ENCODE measurements at regions not wholly inside any gene's neighbourhood (a gene's known extent, or its start where the extent isn't known, plus 50 kb on each side); places are given as distances from the start of the nearest gene placed in this dataset.
"Not testable (repeated sequence)": the region's sequence is repeated elsewhere in the genome, so short reads cannot be mapped to it uniquely, and the experiment has no call there.

DNA sequence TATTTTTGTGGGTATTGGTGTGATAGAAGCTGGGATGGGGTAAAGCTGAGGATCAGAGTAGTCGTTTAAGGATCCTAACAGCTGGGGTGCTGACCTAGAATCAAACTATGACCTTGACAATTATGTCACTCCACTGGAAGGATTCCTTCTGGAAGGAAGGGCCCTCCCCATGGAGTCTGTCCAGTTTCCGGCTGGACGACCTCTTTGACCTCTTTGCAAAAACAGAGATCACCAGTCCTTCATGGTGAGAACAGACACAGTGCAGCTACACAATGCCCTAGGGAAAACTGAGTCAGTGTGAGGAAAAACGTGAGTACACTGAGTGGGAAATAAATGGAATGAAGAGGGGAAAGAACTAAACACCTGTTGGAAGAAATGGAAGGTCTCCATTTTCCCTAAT lies 445.6 kb downstream of the MAT2B start:
- DNase-seq (ENCODE audit: low read depth): no peak
- H3K4me3 ChIP-seq (ENCODE audit: low read depth, low read length): no peak overlapping the region
- no peaks in the 10 kb centered on the region for H3K36me3 ChIP-seq (ENCODE audit: control insufficient read depth, insufficient read depth, low read length)
- no peaks in the 10 kb centered on the region for H3K27me3 ChIP-seq (ENCODE audit: control insufficient read depth, insufficient read depth, low read length)
- TF ChIP-seq, protein P1, sequence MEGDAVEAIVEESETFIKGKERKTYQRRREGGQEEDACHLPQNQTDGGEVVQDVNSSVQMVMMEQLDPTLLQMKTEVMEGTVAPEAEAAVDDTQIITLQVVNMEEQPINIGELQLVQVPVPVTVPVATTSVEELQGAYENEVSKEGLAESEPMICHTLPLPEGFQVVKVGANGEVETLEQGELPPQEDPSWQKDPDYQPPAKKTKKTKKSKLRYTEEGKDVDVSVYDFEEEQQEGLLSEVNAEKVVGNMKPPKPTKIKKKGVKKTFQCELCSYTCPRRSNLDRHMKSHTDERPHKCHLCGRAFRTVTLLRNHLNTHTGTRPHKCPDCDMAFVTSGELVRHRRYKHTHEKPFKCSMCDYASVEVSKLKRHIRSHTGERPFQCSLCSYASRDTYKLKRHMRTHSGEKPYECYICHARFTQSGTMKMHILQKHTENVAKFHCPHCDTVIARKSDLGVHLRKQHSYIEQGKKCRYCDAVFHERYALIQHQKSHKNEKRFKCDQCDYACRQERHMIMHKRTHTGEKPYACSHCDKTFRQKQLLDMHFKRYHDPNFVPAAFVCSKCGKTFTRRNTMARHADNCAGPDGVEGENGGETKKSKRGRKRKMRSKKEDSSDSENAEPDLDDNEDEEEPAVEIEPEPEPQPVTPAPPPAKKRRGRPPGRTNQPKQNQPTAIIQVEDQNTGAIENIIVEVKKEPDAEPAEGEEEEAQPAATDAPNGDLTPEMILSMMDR (IDR thresholded peaks at IDR 0.05; ENCODE audit: insufficient read depth, low read length, poor library complexity, severe bottlenecking): no peak

DNA sequence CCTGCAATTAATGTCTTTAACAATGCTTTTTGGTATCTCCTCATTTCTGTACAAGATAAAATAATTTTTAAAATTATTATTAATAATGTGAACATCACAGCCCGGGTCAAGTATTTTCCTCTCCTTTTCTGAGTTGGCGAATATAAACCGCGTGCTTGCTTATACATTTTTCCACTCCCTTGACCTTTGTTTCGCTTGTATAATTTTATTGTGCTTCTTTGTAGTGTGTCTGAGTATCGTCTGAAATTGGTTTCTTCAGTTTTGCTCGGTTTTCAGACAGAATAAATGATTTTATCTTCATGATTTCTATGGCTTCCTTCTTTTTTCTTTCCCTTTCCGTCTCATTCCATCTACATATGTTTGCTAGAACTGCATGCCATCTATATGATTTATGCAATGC lies 448.5 kb downstream of the MAT2B start:
- TF ChIP-seq, protein P1 (IDR thresholded peaks at IDR 0.05; ENCODE audit: insufficient read depth, low read length, poor library complexity, severe bottlenecking): no peak

DNA sequence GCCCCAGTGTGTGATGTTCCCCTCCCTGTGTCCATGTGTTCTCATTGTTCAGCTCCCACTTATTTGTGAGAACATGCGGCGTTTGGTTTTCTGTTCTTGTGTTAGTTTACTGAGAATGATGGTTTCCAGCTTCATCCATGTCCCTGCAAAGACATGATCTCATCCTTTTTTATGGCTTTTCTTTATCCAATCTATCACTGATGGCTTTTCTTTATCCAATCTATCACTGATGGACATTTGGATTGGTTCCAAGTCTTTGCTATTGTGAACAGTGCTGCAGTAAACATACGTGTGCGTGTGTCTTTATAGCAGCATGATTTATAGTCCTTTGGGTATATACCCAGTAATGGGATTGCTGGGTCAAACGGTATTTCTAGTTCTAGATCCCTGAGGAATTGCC lies 455.8 kb downstream of the MAT2B start:
- not testable (repeated sequence) for DNase-seq (ENCODE audit: low read depth); H3K36me3 ChIP-seq (ENCODE audit: control insufficient read depth, insufficient read depth, low read length); H3K27me3 ChIP-seq (ENCODE audit: control insufficient read depth, insufficient read depth, low read length); H3K4me3 ChIP-seq (ENCODE audit: low read depth, low read length)

More for the DNA sequence above, 448.5 kb downstream of the MAT2B start:
- no peak for DNase-seq (ENCODE audit: low read depth)
- Histone ChIP-seq H3K4me3 (ENCODE audit: low read depth, low read length) (no peak overlapping the region), H3K27me3 (ENCODE audit: control insufficient read depth, insufficient read depth, low read length) (no peaks in the 10 kb centered on the region), H3K36me3 (ENCODE audit: control insufficient read depth, insufficient read depth, low read length) (no peaks in the 10 kb centered on the region)

DNA sequence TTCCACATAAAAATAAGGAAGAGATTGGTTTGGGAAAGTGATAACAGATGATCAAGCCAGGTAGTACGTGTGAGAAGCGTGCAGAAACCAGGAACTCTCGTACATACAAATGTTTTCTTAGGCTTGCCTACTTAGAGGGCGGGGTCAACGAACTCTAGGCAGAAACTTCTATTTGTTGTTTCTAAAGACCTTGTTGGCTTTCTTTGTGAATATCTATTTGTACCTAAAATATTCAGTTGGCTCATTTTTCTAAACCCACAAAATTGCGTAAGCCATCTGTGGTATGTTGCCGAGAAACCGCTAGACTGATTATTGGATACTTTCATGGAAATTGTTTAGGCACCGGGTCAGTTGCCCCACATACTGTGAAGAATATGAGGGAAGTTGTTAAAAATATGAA lies 458.5 kb downstream of the MAT2B start:
- H3K36me3 ChIP-seq (ENCODE audit: control insufficient read depth, insufficient read depth, low read length): no peaks in the 10 kb centered on the region
- DNase-seq (ENCODE audit: low read depth): no peak
- TF ChIP-seq, protein P1 (IDR thresholded peaks at IDR 0.05; ENCODE audit: insufficient read depth, low read length, poor library complexity, severe bottlenecking): no peak

DNA sequence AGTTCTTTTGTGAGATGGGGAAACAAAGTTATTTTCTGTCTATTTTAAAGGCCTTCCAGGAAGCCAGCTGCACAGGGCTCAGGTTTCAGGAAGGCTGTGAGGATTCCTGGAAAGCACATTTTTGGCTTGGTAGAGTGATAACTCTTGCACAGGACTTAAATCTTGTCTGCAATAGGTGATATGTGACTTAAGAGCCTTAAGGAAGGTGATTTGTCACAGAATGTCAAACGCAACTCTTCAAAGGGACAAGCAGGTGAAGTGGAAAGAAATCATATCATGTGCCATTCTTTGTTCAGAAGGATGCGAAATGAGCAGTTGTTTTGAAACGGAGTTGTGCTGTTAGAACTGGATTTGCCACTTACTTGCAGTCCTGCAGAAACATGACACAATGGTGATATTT lies 459.3 kb downstream of the MAT2B start:
- TF ChIP-seq, protein P1 (IDR thresholded peaks at IDR 0.05; ENCODE audit: insufficient read depth, low read length, poor library complexity, severe bottlenecking): no peak
- Histone ChIP-seq H3K27me3 (ENCODE audit: control insufficient read depth, insufficient read depth, low read length) (no peaks in the 10 kb centered on the region), H3K36me3 (ENCODE audit: control insufficient read depth, insufficient read depth, low read length) (no peaks in the 10 kb centered on the region), H3K4me3 (ENCODE audit: low read depth, low read length) (no peak overlapping the region)
- no peak for DNase-seq (ENCODE audit: low read depth)

More for the DNA sequence above, 458.5 kb downstream of the MAT2B start:
- Histone ChIP-seq H3K27me3 (ENCODE audit: control insufficient read depth, insufficient read depth, low read length) (no peaks in the 10 kb centered on the region), H3K4me3 (ENCODE audit: low read depth, low read length) (no peak overlapping the region)

- H3K27me3 ChIP-seq (ENCODE audit: control insufficient read depth, insufficient read depth, low read length): no peaks in the 10 kb centered on the region
- TF ChIP-seq, protein P1 (IDR thresholded peaks at IDR 0.05; ENCODE audit: insufficient read depth, low read length, poor library complexity, severe bottlenecking): no peak
Observed at GRCh38 chr5:163967268-163967667, 461.8 kb downstream of the MAT2B start.

More at GRCh38 chr5:163967268-163967667, 461.8 kb downstream of the MAT2B start:
- H3K36me3 ChIP-seq (ENCODE audit: control insufficient read depth, insufficient read depth, low read length): no peaks in the 10 kb centered on the region
- no peak overlapping the region for H3K4me3 ChIP-seq (ENCODE audit: low read depth, low read length)
- no peak for DNase-seq (ENCODE audit: low read depth)

Data from kidney epithelial cell (primary cell).